ENCODE measurements at regions not wholly inside any gene's neighbourhood (a gene's known extent, or its start where the extent isn't known, plus 50 kb on each side); places are given as distances from the start of the nearest gene placed in this dataset.
A peak's percentile ranks its signal among the peaks of the same experiment; 100 is the strongest.
"Not testable (repeated sequence)": the region's sequence is repeated elsewhere in the genome, so short reads cannot be mapped to it uniquely, and the experiment has no call there.

DNA sequence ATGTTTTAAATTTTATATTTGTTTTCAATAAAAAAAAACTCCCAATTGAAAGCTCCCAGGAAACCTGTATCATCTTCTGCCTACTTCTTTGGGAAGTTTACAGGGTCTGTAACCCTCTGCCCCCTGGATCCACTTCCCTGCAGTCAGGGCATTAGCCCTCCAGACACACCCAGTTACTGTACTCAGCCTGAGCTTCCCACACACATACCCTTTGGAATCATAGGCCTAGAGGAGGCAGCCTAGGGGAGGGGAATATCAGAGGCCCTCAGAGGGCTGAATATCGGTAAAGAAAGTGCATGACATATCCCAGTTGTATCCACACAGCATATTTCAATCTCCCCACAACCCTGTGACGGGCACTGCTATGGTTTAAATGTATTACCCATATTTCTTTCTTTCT lies 56.2 kb upstream of the TFPI start:
- not testable (repeated sequence) for H3K4me3 ChIP-seq (ENCODE audit: low read length); DNase-seq (ENCODE audit: low read depth)

DNA sequence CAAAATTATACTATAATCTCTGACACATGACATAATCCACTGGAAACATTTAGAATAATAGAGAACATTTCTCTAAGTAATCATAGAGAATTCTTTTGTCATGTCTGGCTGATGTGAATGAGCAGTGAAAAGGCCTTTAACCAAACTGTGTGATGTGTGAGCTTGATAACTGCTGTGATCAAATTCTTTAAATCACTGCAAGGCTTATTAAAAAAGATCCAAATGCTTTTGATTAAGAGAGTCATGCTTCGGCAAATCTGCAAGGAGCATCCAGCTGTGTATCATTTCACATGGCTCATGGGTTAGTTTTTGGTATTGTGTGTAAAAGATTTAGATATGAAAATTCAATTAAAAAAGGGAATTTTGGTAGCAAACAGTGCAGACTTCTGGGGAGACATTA lies 58.6 kb upstream of the TFPI start:
- TF ChIP-seq, protein P1, sequence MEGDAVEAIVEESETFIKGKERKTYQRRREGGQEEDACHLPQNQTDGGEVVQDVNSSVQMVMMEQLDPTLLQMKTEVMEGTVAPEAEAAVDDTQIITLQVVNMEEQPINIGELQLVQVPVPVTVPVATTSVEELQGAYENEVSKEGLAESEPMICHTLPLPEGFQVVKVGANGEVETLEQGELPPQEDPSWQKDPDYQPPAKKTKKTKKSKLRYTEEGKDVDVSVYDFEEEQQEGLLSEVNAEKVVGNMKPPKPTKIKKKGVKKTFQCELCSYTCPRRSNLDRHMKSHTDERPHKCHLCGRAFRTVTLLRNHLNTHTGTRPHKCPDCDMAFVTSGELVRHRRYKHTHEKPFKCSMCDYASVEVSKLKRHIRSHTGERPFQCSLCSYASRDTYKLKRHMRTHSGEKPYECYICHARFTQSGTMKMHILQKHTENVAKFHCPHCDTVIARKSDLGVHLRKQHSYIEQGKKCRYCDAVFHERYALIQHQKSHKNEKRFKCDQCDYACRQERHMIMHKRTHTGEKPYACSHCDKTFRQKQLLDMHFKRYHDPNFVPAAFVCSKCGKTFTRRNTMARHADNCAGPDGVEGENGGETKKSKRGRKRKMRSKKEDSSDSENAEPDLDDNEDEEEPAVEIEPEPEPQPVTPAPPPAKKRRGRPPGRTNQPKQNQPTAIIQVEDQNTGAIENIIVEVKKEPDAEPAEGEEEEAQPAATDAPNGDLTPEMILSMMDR (IDR thresholded peaks at IDR 0.05; ENCODE audit: insufficient read depth, low read depth, low read length, missing control alignments) = no peak

DNA sequence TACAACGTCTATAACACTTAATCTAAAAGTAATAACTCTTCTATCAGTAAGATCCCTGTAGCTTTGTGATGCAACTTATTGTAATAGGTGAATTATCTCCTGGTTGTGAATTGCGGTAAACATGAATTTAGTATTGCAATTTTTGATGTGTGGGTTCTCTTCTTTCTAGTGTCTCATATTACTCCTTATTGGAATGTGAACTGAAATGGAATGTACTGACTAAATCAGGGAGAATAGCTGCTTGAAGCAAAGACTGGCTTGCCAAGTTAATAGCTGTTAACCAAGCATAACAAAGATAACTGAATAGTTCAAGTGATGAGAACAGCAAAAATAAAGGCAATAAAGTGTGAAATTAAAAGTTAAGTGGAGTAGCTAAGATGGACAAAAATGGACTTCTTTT lies 60.5 kb upstream of the TFPI start:
- no peak for DNase-seq (ENCODE audit: low read depth)
- TF ChIP-seq, protein P1 (IDR thresholded peaks at IDR 0.05; ENCODE audit: insufficient read depth, low read depth, low read length, missing control alignments) = no peak
- H3K4me3 ChIP-seq (ENCODE audit: low read length) = no peak overlapping the region

More for the DNA sequence above, 58.6 kb upstream of the TFPI start:
- DNase-seq (ENCODE audit: low read depth) = no peak
- H3K4me3 ChIP-seq (ENCODE audit: low read length) = no peak overlapping the region

DNA sequence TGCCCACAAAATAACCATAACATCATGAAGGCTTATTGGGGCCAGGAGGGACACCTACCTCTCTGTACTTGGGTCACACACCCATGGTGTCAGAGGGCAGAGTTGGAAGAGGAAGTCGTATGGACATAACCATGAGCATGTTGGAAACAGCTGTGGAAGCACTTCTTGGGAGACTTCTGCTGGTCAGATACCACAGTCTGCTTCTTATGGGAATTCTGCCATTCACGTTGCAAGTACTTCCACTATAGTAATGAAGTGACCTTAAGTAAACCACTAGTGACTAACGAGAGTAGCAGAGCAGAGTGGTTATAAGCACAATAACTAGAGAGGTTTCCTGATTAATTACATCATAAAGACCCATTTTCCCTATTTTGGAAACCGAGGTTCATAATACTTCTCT lies 61.1 kb upstream of the TFPI start:
- DNase-seq (ENCODE audit: low read depth) = no peak
- TF ChIP-seq, protein P1 (IDR thresholded peaks at IDR 0.05; ENCODE audit: insufficient read depth, low read depth, low read length, missing control alignments) = no peak
- H3K4me3 ChIP-seq (ENCODE audit: low read length) = no peak overlapping the region

DNA sequence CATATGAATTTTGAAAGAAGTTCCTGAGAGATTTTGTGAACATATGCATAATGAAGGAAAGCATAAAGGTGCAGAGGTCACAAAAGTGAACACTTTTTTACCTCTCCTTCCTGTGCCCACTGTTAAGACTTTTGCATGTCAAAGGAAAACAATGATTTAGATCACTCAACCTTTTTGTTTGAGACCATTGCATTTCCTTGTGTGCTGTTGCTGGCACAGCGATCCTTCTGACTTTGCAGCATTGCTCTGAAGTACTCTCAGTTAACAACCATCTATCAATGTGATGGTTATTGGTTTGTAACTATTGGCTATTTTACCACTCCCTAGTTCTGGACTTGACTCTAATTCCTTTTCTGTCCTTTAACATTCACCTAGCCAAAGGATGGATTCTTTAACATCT lies 61.7 kb upstream of the TFPI start:
- TF ChIP-seq, protein P1 (IDR thresholded peaks at IDR 0.05; ENCODE audit: insufficient read depth, low read depth, low read length, missing control alignments) = no peak
- no peak for DNase-seq (ENCODE audit: low read depth)
- no peak overlapping the region for H3K4me3 ChIP-seq (ENCODE audit: low read length)

DNA sequence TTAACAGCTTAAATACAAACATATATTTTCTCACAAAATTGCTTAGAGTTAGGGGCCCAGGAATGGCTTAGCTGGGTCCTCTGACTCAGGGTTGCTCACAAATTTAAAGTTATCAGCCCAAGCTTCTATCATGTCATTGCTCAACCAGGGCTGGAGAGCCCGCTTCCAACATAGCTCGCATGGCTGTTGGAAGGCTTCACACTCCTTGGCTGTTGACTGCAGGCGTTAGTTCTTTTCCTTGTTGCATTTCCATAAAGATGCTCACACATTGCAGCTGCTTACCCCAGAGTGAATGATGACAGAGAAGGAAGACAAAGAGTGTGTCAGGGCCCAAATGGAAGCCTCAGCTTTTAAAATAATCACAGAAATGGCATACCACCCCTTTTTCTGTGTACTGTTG lies 62.9 kb upstream of the TFPI start:
- DNase-seq (ENCODE audit: low read depth) = no peak
- TF ChIP-seq, protein P1 (IDR thresholded peaks at IDR 0.05; ENCODE audit: insufficient read depth, low read depth, low read length, missing control alignments) = no peak
- H3K4me3 ChIP-seq (ENCODE audit: low read length) = no peak overlapping the region

DNA sequence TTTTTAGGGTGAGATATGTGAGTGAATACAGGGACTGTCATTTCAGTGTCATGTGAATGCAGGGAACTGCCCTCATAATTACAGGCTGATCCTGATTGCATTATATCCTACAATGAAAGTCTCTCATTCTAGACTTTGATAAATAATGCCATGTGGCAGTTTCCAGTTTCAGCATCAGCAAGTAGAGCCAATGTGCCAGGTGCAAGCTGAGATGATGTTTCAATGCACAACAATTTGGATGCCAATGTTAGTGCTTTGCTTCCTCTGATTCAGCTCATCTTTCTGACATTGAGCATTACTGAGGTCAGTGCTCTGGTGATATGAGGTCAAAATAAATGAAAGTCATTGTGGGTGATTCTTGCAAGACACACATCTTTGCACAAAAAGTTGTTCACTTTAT lies 63.7 kb upstream of the TFPI start:
- H3K4me3 ChIP-seq (ENCODE audit: low read length) = no peak overlapping the region
- DNase-seq (ENCODE audit: low read depth) = no peak
- TF ChIP-seq, protein P1 (IDR thresholded peaks at IDR 0.05; ENCODE audit: insufficient read depth, low read depth, low read length, missing control alignments) = no peak

DNA sequence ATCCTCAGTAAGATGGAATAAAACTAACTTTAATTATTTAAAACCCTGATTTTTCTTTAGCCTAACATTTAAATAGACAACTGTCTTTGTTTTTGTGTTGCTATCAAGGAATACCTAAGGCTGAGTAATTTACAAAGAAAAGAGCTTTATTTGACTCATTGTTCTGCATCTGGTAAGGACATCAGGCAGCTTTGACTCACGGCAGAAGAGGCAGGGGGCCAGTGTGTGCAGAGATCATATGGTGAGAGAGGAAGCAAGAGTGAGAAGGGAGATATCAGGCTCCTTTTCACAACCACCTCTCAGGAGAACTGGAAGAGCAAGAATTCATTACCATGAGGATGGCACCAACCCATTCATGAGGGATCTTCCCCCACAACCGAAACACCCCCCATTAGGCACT lies 64.6 kb upstream of the TFPI start:
- TF ChIP-seq, protein P1 (IDR thresholded peaks at IDR 0.05; ENCODE audit: insufficient read depth, low read depth, low read length, missing control alignments) = no peak
- DNase-seq (ENCODE audit: low read depth) = peak; percentile 15

More for the DNA sequence above, 64.6 kb upstream of the TFPI start:
- no peak overlapping the region for H3K4me3 ChIP-seq (ENCODE audit: low read length)
